ENCODE measurements at regions not wholly inside any gene's neighbourhood (a gene's known extent, or its start where the extent isn't known, plus 50 kb on each side); places are given as distances from the start of the nearest gene placed in this dataset.
A peak's percentile ranks its signal among the peaks of the same experiment; 100 is the strongest.
"Not testable (repeated sequence)": the region's sequence is repeated elsewhere in the genome, so short reads cannot be mapped to it uniquely, and the experiment has no call there.

DNA sequence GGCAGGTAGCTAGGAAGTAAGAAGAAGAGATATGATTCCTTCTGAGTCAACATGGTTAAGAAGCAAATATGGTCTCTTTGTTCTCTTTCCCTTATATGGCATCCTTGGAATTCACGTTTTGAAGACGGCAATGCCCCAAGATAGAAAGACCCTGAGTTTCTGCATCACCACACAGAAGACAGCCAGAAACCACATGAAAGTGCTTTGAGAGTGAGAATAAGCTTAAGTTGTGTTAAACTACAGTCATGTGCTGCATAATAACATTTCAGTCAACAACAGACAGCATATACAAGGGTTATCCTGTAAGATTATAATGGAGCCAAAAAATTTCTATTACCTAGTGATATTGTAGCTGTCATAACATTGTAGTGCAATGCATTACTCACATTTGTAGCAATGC lies 89.9 kb upstream of the STEAP1 start:
- intact Hi-C loops (cut with DNase I; ENCODE audit: low total_unique reads): no loop called here
- no peak overlapping the region for H3K4me3 ChIP-seq
- H3K27ac ChIP-seq: no peak overlapping the region
- 73 to 82% (median 78%) methylated on average over 2 of the region's 2 CpGs for WGBS, 5 donors
- DNase-seq: no peak
- no peaks in the 10 kb centered on the region for H3K36me3 ChIP-seq
- no peaks in the 10 kb centered on the region for H3K9me3 ChIP-seq
- H3K27me3 ChIP-seq: no peaks in the 10 kb centered on the region
- TF ChIP-seq POLR2AphosphoS5 (IDR thresholded peaks at IDR 0.05) (no peak), EP300 (IDR thresholded peaks at IDR 0.05) (no peak), POLR2A (IDR thresholded peaks at IDR 0.05) (no peak)
- TF ChIP-seq, protein P1, sequence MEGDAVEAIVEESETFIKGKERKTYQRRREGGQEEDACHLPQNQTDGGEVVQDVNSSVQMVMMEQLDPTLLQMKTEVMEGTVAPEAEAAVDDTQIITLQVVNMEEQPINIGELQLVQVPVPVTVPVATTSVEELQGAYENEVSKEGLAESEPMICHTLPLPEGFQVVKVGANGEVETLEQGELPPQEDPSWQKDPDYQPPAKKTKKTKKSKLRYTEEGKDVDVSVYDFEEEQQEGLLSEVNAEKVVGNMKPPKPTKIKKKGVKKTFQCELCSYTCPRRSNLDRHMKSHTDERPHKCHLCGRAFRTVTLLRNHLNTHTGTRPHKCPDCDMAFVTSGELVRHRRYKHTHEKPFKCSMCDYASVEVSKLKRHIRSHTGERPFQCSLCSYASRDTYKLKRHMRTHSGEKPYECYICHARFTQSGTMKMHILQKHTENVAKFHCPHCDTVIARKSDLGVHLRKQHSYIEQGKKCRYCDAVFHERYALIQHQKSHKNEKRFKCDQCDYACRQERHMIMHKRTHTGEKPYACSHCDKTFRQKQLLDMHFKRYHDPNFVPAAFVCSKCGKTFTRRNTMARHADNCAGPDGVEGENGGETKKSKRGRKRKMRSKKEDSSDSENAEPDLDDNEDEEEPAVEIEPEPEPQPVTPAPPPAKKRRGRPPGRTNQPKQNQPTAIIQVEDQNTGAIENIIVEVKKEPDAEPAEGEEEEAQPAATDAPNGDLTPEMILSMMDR (IDR thresholded peaks at IDR 0.05): no peak
- no peaks in the 10 kb centered on the region for H3K4me1 ChIP-seq

DNA sequence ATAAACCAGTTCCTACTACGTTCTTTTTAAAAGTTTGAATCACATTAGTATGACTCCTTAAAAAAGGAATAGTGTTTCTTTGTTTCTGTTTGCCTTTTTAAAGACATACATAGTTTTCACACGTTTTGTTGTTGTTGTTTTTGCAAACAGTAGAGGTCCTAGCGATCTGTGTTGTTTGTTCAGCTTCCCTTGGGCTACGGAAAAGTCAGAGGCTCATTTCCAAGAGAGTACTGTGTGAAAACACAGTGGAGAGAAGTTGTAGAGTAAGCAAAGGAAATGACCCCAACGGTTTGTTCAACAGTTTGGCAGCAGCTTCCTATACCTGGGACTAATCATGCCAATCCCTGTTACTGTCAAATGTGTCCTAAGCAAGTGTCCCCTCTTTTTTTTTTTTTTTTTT lies 87.1 kb upstream of the STEAP1 start:
- DNase-seq: no peak
- 15 to 23% (median 20%) methylated on average over 5 of the region's 5 CpGs for WGBS, 5 donors
- H3K27me3 ChIP-seq: no peaks in the 10 kb centered on the region
- no peaks in the 10 kb centered on the region for H3K4me1 ChIP-seq
- H3K27ac ChIP-seq: no peak overlapping the region
- no peaks in the 10 kb centered on the region for H3K9me3 ChIP-seq
- H3K4me3 ChIP-seq: no peak overlapping the region
- no peaks in the 10 kb centered on the region for H3K36me3 ChIP-seq
- TF ChIP-seq, protein P1 (IDR thresholded peaks at IDR 0.05): no peak
- no peak for TF ChIP-seq EP300 (IDR thresholded peaks at IDR 0.05)
- TF ChIP-seq POLR2AphosphoS5 (IDR thresholded peaks at IDR 0.05): no peak
- TF ChIP-seq POLR2A (IDR thresholded peaks at IDR 0.05): no peak
- intact Hi-C loops (cut with DNase I; ENCODE audit: low total_unique reads): no loop called here

DNA sequence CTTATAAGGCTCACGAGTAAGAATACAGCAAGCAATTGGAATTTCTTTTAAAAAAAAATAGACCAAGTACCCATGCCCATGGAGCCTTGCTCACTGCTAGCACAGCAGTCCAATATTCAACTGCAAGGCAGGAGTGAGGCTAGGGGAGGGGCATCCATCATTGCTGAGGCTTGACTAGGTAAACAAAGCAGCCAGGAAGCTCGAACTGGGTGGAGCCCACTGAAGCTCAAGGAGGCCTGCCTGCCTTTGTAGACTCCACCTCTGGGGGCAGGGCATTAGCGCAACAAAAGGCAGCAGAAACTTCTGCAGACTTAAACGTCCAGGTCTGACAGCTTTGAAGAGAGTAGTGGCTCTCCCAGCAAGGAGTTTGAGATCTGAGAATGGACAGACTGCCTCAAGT lies 84.0 kb upstream of the STEAP1 start:
- H3K27ac ChIP-seq; H3K4me1 ChIP-seq; intact Hi-C loops (cut with DNase I; ENCODE audit: low total_unique reads); H3K4me3 ChIP-seq; H3K27me3 ChIP-seq; H3K36me3 ChIP-seq; H3K9me3 ChIP-seq: not testable (repeated sequence)
- peak in 1 of 2 donors; percentile 4 for DNase-seq
- 34 to 60% (median 47%) methylated on average over 3 to 4 of the region's 4 CpGs for WGBS, 5 donors

DNA sequence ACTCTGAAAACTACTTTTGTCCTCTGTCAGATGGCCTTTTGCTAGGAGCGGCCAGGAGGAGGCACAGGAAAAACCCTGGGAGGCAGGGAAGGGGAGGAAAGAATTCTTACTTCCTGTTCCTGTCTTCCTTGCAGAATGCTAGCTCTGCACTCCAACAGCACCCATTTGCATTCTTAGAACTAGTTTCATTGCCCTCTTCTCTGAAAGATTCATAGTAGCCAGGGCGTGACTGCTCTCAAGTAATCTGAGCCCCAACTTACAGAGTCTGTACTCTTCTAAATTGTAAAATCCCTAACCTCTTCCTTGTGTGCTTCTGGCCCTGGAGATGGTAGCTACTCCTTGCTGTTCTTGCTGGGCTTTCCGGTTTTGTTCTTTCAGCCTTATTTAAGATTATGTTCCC lies 75.3 kb upstream of the STEAP1 start:
- WGBS, 5 donors: 71 to 84% (median 77%) methylated on average over 3 of the region's 3 CpGs
- H3K9me3 ChIP-seq: no peaks in the 10 kb centered on the region
- TF ChIP-seq, protein P1 (IDR thresholded peaks at IDR 0.05): no peak
- TF ChIP-seq EP300 (IDR thresholded peaks at IDR 0.05) (no peak), POLR2AphosphoS5 (IDR thresholded peaks at IDR 0.05) (no peak), POLR2A (IDR thresholded peaks at IDR 0.05) (no peak)
- intact Hi-C loops (cut with DNase I; ENCODE audit: low total_unique reads): no loop called here
- DNase-seq: no peak
- H3K4me1 ChIP-seq: no peaks in the 10 kb centered on the region
- H3K27me3 ChIP-seq: no peaks in the 10 kb centered on the region
- no peak overlapping the region for H3K27ac ChIP-seq
- no peak overlapping the region for H3K4me3 ChIP-seq
- no peaks in the 10 kb centered on the region for H3K36me3 ChIP-seq

DNA sequence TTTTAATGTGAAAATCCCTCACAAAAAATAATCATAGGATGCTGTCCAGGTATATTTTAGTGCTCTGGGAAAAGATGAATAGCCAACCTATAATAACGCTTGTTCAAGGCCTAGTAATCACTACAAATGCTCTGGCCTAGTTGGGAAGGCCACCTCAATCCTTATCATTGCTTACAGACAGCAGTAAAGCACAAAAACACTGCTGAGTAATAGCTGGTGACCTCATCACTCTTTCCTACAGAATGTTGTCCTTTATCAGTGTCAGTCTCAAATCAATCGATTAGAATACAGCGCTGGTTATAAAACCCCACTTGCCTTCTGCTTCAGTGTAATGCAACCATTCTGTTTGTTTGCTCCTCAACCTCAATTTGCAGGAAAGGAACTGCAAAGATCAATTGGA lies 72.6 kb upstream of the STEAP1 start:
- no peaks in the 10 kb centered on the region for H3K9me3 ChIP-seq
- WGBS, 5 donors: 80 to 89% (median 86%) methylated on average over 3 of the region's 3 CpGs
- H3K4me3 ChIP-seq: no peak overlapping the region
- no peak overlapping the region for H3K27ac ChIP-seq
- TF ChIP-seq POLR2A (IDR thresholded peaks at IDR 0.05): no peak
- TF ChIP-seq, protein P1 (IDR thresholded peaks at IDR 0.05): no peak
- TF ChIP-seq POLR2AphosphoS5 (IDR thresholded peaks at IDR 0.05): no peak
- TF ChIP-seq EP300 (IDR thresholded peaks at IDR 0.05): no peak
- H3K36me3 ChIP-seq: no peaks in the 10 kb centered on the region
- H3K27me3 ChIP-seq: no peaks in the 10 kb centered on the region
- DNase-seq: no peak
- H3K4me1 ChIP-seq: no peaks in the 10 kb centered on the region
- intact Hi-C loops (cut with DNase I; ENCODE audit: low total_unique reads): no loop called here
